GM10248 (cell line): ENCODE measurements at regions not wholly inside any gene's neighbourhood (a gene's known extent, or its start where the extent isn't known, plus 50 kb on each side); places are given as distances from the start of the nearest gene placed in this dataset.
"Not testable (repeated sequence)": the region's sequence is repeated elsewhere in the genome, so short reads cannot be mapped to it uniquely, and the experiment has no call there.

ENCODE experiments used
- CTCF ChIA-PET: fragments of 300-600 bp; sonication (Branson Sonifier 250); formaldehyde crosslinking; extraction: SDS; loops from one replicate; lab custom pipeline; 2021; ENCODE audit warnings: antibody characterized with exemption; lab: Yijun Ruan, JAX
- POLR2A ChIA-PET: fragments of 350-650 bp; sonication (Branson Sonifier 250); formaldehyde crosslinking; extraction: SDS; loops from one replicate; lab custom pipeline; 2020; ENCODE audit warnings: antibody characterized with exemption; lab: Yijun Ruan, JAX
- DNase-seq: peaks from one replicate; pipeline ENCODE4 v3.0.0; 2012; ENCODE audit errors: extremely low spot score
- TF ChIP-seq, protein P1 (sequence below): IDR thresholded peaks from 2 replicates; pipeline ENCODE4 v1.5.1; 2012; ENCODE audit warnings: mild to moderate bottlenecking, low read depth; ENCODE audit errors: extremely low read depth, missing control alignments, control extremely low read depth

DNA sequence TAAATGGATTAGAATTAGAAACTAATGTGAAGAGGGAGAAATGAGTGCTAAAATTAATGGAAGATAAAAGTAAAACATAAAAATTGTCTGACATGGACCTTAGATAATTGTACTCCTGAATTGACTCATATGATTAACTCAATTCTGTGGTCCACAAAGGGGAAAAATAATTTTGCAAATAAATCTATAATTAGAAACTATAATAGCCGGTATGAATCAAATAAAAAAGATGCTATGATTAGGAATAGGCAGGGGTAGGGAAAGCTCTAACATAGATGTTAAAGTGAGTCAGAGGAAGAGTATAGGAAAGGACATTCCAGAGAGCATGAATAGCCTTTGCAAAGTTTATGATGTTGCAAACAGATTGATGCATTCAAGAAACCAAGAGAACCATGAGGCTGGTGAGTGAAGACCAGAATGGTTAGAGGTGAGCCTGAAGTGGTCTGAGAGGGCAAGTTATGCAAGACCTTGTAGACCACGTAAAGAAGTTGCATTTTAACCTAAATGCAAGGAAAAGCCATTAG is 262.1 kb upstream of the CA10 start:
- ChIA-PET POLR2A (no interaction called here), CTCF (no interaction called here)
- DNase-seq = no peak
- TF ChIP-seq, protein P1, sequence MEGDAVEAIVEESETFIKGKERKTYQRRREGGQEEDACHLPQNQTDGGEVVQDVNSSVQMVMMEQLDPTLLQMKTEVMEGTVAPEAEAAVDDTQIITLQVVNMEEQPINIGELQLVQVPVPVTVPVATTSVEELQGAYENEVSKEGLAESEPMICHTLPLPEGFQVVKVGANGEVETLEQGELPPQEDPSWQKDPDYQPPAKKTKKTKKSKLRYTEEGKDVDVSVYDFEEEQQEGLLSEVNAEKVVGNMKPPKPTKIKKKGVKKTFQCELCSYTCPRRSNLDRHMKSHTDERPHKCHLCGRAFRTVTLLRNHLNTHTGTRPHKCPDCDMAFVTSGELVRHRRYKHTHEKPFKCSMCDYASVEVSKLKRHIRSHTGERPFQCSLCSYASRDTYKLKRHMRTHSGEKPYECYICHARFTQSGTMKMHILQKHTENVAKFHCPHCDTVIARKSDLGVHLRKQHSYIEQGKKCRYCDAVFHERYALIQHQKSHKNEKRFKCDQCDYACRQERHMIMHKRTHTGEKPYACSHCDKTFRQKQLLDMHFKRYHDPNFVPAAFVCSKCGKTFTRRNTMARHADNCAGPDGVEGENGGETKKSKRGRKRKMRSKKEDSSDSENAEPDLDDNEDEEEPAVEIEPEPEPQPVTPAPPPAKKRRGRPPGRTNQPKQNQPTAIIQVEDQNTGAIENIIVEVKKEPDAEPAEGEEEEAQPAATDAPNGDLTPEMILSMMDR = no peak

DNA sequence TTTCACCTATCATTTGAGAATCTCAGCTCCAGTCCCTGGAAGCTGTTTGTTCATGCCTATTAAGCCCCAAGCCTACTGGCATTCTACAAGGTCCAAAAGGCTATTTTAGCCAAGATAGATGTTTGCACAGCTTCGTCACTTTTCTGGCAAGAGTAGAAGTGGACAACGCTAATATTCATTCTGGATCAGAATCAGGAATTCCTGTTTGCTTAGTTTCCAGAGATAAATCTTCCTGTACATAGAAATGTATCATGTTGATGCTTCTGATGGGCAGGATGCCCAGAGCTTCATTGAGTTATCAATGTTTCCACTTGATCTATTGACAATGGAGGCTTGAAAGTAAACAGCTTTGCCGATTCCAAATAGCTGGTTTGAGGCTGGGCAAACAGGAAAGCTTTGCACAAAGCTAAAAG is 260.7 kb upstream of the CA10 start:
- TF ChIP-seq, protein P1 = no peak
- ChIA-PET CTCF (no interaction called here), POLR2A (no interaction called here)
- no peak for DNase-seq

DNA sequence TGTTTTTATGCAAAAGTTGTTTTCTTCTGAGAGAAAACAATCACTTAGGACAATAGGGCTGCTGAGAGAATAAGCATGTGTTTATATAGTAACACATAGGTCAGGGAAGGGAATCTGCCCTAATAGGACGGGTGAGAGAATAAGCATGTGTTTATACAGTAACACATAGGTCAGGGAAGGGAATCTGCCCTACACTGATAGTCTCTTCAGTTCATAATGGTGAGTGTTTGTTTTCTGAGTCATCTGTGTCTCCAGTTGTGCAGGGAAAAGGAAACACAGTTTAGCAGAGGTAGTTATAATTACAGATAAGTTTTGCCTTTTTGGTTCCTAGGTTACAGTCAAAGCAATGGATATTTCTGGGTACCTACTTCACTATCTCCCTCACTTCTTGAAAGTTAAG is 252.3 kb upstream of the CA10 start:
- CTCF ChIA-PET = no interaction called here
- DNase-seq = no peak
- POLR2A ChIA-PET = no interaction called here
- TF ChIP-seq, protein P1 = no peak

DNA sequence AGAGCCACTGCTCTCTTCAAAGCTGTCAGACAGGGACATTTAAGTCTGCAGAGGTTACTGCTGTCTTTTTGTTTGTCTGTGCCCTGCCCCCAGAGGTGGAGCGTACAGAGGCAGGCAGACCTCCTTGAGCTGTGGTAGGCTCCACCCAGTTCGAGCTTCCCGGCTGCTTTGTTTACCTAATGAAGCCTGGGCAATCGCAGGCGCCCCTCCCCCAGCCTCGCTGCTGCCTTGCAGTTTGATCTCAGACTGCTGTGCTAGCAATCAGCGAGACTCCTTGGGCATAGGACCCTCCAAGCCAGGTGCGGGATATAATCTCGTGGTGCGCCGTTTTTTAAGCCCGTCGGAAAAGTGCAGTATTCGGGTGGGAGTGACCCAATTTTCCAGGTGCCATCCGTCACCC is 250.7 kb upstream of the CA10 start:
- POLR2A ChIA-PET, CTCF ChIA-PET: not testable (repeated sequence)

DNA sequence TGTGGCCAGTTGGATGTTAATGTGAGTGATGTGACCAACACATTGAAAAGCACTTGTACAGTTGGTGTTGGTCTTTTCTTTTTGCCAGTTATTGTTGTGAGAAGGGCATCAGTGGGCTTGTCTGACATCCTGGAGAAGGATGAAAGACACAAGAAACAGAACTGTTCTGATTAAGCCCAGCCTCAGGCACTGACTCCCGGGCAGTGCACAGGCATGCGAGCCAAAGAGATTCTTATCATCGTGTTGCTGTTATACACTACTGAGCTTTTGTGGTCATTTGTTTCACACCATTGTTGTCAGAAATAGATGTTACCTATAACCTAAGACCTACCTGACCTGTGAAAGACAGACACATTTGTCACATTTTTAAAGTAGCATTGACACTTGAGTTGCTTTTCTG is 236.8 kb upstream of the CA10 start:
- DNase-seq = no peak
- ChIA-PET POLR2A (no interaction called here), CTCF (interaction anchor here (4.6 kb wide), 1 partner anchor 11 kb away, joined by 18 read pairs; no protein-coding TSS in a partner anchor)
- TF ChIP-seq, protein P1 = no peak

More for the DNA sequence above, 250.7 kb upstream of the CA10 start:
- DNase-seq = not testable (repeated sequence)

DNA sequence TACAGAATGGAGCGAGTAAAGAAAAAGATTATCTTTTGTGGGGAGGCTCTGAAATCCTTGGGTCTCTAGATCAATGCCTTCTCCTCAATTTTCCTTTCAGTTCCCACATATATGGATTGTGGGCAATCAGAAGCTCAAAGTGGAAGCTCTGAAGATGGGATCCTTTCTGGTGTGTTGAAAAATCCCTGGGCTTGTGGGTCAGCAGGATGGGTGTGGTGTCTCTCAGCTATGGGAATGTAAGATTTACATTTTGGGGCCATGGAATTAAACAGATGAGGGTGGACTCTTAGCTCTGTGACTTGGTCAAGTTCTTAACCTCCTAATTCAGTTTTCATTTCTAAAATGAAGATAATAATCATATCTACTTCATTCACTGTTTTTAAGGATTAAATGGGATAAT is 231.9 kb upstream of the CA10 start:
- ChIA-PET CTCF (interaction anchor here (1.0 kb wide), 2 partner anchors 8 to 61 kb away, joined by 3 read pairs; no protein-coding TSS in a partner anchor), POLR2A (no interaction called here)
- no peak for DNase-seq
- TF ChIP-seq, protein P1 = no peak

DNA sequence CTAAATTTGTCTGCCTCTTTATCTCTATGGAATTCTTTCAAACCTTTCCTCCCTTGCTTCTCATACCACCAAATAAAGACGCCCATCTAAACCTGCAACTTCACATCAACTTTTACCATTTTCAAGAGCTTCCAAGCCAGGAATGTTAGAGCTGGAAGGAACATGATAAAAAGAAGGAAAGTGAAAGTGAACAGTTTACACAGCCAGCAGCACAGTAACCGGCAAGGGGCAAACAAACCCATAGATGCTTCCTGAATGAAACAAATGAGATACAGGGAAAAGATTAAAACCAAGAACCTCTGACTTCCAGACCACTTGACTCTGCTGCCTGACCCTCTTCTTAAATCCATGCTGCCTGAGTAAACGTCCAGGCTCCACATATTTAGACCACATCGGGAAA is 231.1 kb upstream of the CA10 start:
- DNase-seq = no peak
- CTCF ChIA-PET = no interaction called here
- TF ChIP-seq, protein P1 = no peak
- POLR2A ChIA-PET = no interaction called here
